Fibroblast of lung (primary cell): ENCODE measurements at regions not wholly inside any gene's neighbourhood (a gene's known extent, or its start where the extent isn't known, plus 50 kb on each side); places are given as distances from the start of the nearest gene placed in this dataset.

Experiments used
- DNase-seq, 2 donors: peaks; one replicate each; pipeline versions ENCODE4 v3.0.0 to v3.0.0-alpha.2; 2010; ENCODE audit warnings: low read depth in 2 of 2
- H2AFZ ChIP-seq: 2 replicates; pipeline ENCODE4 v1.5.1; 2012; ENCODE audit warnings: low read length, control low read depth, inconsistent platforms
- H3K27ac ChIP-seq: 2 replicates; pipeline ENCODE4 v1.5.1; 2011; ENCODE audit warnings: low read length, control low read depth; ENCODE audit not compliant: insufficient read depth
- H3K27me3 ChIP-seq: 2 replicates; pipeline ENCODE4 v1.5.1; 2011; ENCODE audit warnings: mild to moderate bottlenecking, low read length; ENCODE audit not compliant: control insufficient read depth, insufficient read depth
- H3K36me3 ChIP-seq: 2 replicates; pipeline ENCODE4 v1.5.1; 2011; ENCODE audit warnings: low read length; ENCODE audit not compliant: control insufficient read depth, insufficient read depth
- H3K4me1 ChIP-seq: 2 replicates; pipeline ENCODE4 v1.5.1; 2011; ENCODE audit warnings: low read length; ENCODE audit not compliant: control insufficient read depth, insufficient read depth; ENCODE audit errors: extremely low read depth
- H3K4me2 ChIP-seq: 2 replicates; pipeline ENCODE4 v1.5.1; 2011; ENCODE audit warnings: low read length, control low read depth; ENCODE audit not compliant: insufficient read depth; ENCODE audit errors: extremely low read depth
- H3K4me3 ChIP-seq, 4 experiments: fragments of 200-600 bp in 1 of 4; sonication (generic) in 1 of 4; replicated peaks in 1 of 4; 2 replicates each; pipeline ENCODE4 v1.5.1; 2011 to 2016; ENCODE audit warnings: low read length in 4 of 4, low read depth in 3 of 4, mild to moderate bottlenecking in 3 of 4, control low read depth in 2 of 4, inconsistent platforms in 1 of 4, mixed read lengths in 1 of 4; ENCODE audit not compliant: insufficient read depth in 1 of 4; ENCODE audit errors: control extremely low read depth in 1 of 4
- H3K79me2 ChIP-seq: 2 replicates; pipeline ENCODE4 v1.5.1; 2012; ENCODE audit warnings: mild to moderate bottlenecking, low read length, inconsistent platforms; ENCODE audit not compliant: control insufficient read depth, insufficient read depth
- H3K9ac ChIP-seq: 2 replicates; pipeline ENCODE4 v1.5.1; 2011; ENCODE audit warnings: mild to moderate bottlenecking, low read length, control low read depth; ENCODE audit not compliant: insufficient read depth
- H3K9me3 ChIP-seq: 2 replicates; pipeline ENCODE4 v1.5.1; 2012; ENCODE audit warnings: low read depth, low read length; ENCODE audit not compliant: control insufficient read depth, insufficient read depth
- H4K20me1 ChIP-seq: 2 replicates; pipeline ENCODE4 v1.5.1; 2011; ENCODE audit warnings: low read length; ENCODE audit not compliant: control insufficient read depth, insufficient read depth; ENCODE audit errors: extremely low read depth
- EZH2 ChIP-seq: IDR thresholded peaks from 2 replicates; pipeline ENCODE4 v1.5.1; 2012; ENCODE audit warnings: low read length, control low read depth, mild to moderate bottlenecking; ENCODE audit errors: missing control alignments
- TF ChIP-seq, protein P1 (sequence below), 2 donors: IDR thresholded peaks in 1 of 2; conservative IDR thresholded peaks in 1 of 2; 1 replicate in 1 of 2; 2 replicates in 1 of 2; pipeline ENCODE4 v1.5.1; 2011 to 2012; ENCODE audit warnings: low read length in 2 of 2, control low read depth in 1 of 2, inconsistent platforms in 1 of 2, low read depth in 1 of 2, mild to moderate bottlenecking in 1 of 2

- Histone ChIP-seq H3K4me1 (no peaks in the 10 kb centered on the region), H4K20me1 (no peaks in the 10 kb centered on the region), H3K27ac (no peak overlapping the region), H2AFZ (no peak overlapping the region), H3K4me3 (no peak overlapping the region), H3K27me3 (no peaks in the 10 kb centered on the region), H3K36me3 (no peaks in the 10 kb centered on the region), H3K9me3 (no peaks in the 10 kb centered on the region), H3K9ac (no peak overlapping the region), H3K4me2 (no peak overlapping the region), H3K79me2 (no peaks in the 10 kb centered on the region)
- DNase-seq, result no peak
- no peak for TF ChIP-seq EZH2
These were observed 408.1 kb upstream of the TMTC1 start for GRCh38 chr12:30191696-30192455.

- no peaks in the 10 kb centered on the region for H3K36me3 ChIP-seq
- TF ChIP-seq EZH2, result no peak
- TF ChIP-seq, protein P1, sequence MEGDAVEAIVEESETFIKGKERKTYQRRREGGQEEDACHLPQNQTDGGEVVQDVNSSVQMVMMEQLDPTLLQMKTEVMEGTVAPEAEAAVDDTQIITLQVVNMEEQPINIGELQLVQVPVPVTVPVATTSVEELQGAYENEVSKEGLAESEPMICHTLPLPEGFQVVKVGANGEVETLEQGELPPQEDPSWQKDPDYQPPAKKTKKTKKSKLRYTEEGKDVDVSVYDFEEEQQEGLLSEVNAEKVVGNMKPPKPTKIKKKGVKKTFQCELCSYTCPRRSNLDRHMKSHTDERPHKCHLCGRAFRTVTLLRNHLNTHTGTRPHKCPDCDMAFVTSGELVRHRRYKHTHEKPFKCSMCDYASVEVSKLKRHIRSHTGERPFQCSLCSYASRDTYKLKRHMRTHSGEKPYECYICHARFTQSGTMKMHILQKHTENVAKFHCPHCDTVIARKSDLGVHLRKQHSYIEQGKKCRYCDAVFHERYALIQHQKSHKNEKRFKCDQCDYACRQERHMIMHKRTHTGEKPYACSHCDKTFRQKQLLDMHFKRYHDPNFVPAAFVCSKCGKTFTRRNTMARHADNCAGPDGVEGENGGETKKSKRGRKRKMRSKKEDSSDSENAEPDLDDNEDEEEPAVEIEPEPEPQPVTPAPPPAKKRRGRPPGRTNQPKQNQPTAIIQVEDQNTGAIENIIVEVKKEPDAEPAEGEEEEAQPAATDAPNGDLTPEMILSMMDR (conservative IDR thresholded peaks at IDR 0.05 in 1 of 2, IDR thresholded peaks at IDR 0.05 in 1 of 2; ENCODE audit: low read depth in 1 of 2, low read length in 2 of 2), result no peak
- H3K27ac ChIP-seq, result no peak overlapping the region
- H3K27me3 ChIP-seq, result no peaks in the 10 kb centered on the region
- no peak for DNase-seq
- no peak overlapping the region for H3K4me2 ChIP-seq
- no peak overlapping the region for H3K4me3 ChIP-seq
- H3K79me2 ChIP-seq, result no peaks in the 10 kb centered on the region
- no peaks in the 10 kb centered on the region for H3K9me3 ChIP-seq
- no peaks in the 10 kb centered on the region for H4K20me1 ChIP-seq
- H3K9ac ChIP-seq, result no peak overlapping the region
- no peak overlapping the region for H2AFZ ChIP-seq
- H3K4me1 ChIP-seq, result no peaks in the 10 kb centered on the region
These were observed 405.0 kb upstream of the TMTC1 start for GRCh38 chr12:30188602-30189326.

DNA sequence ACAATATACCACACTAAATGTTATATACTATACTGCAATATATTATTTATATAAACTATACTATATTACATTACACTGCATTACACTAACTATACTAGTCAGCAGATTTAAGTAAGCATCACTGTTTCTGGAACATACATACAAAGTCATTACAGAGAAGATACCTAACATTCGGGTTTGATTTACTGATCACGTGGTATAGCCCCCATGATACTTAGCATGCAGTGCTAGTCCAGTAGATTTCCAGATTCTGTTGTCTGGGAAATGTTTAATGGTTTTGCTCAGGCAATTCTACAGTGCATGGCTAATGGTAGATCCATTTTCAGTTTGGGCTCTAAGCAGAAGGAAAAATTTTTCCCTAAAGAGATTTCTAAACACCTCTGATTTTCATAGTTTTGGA is 403.7 kb upstream of the TMTC1 start:
- Histone ChIP-seq H3K4me3 (no peak overlapping the region), H3K79me2 (no peaks in the 10 kb centered on the region), H3K9ac (no peak overlapping the region), H3K27me3 (no peaks in the 10 kb centered on the region), H3K27ac (no peak overlapping the region), H3K36me3 (no peaks in the 10 kb centered on the region), H3K9me3 (no peaks in the 10 kb centered on the region), H4K20me1 (no peaks in the 10 kb centered on the region), H2AFZ (no peak overlapping the region), H3K4me1 (no peaks in the 10 kb centered on the region), H3K4me2 (no peak overlapping the region)
- no peak for DNase-seq
- TF ChIP-seq, protein P1 (conservative IDR thresholded peaks at IDR 0.05 in 1 of 2, IDR thresholded peaks at IDR 0.05 in 1 of 2; ENCODE audit: low read depth in 1 of 2, low read length in 2 of 2), result no peak
- no peak for TF ChIP-seq EZH2
